ENCODE measurements at regions not wholly inside any gene's neighbourhood (a gene's known extent, or its start where the extent isn't known, plus 50 kb on each side); places are given as distances from the start of the nearest gene placed in this dataset.

- no peak for TF ChIP-seq EP300 (IDR thresholded peaks at IDR 0.05; ENCODE audit: borderline replicate concordance)
- TF ChIP-seq CEBPB (IDR thresholded peaks at IDR 0.05), result no peak
Observed at GRCh38 chr7:98040626-98041360, 50.8 kb upstream of the OCM2 start.

Data from Ishikawa (cell line).